NOMO-1 treated with DMSO at 0.1 percent for 48 hours (cell line): ENCODE measurements at regions not wholly inside any gene's neighbourhood (a gene's known extent, or its start where the extent isn't known, plus 50 kb on each side); places are given as distances from the start of the nearest gene placed in this dataset.
"Not testable (repeated sequence)": the region's sequence is repeated elsewhere in the genome, so short reads cannot be mapped to it uniquely, and the experiment has no call there.

Experiments used
- DNase-seq: peaks from one replicate; lab custom pipeline; 2025; ENCODE audit not compliant: unreplicated experiment; lab: John Stamatoyannopoulos, UW

DNA sequence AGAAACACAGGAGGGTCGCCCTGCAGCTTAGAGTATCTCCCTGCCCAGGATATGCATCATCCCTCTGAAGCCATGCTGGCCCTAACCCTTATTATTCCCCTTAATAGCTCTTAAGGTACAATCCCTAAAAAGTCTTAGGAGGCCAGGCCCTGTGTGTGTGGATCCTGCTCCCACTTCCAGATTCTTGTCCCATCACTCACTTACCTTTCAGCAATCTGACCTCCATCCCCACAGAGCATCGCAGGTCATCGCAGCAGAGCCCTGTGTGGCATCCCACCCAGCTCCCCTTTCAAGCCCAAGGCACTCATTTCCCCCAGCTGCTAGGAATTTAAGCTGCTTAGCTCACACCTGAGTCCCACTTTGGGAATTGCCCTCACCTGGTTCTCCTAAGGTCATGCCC is 223.8 kb upstream of the SMLR1 start:
- no peak for DNase-seq

DNA sequence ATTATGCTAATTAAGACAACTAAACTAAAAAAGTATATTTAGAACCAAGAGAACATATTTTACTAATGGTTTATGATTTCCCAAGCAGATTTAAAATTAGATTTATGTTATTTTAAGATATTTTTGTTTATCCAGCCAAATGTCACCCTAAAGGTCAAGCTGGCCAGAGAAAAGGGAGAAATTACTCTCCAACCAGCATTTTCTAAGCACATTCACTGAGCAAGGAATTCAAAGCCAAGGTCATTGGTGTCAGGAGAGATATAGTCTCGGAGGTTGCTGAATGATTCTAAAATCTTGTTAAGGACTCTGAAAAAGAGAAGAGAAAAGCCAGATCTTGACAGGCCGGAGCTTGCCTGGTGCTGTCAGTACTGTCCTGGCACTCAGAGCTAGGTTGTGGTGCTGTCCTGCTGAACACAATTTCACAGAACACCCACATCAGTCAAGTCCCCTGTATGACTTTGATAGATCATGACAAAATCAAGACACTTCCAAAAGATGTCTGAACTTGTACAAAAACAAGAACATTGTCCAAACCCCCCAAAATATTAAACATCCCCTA is 222.3 kb upstream of the SMLR1 start:
- no peak for DNase-seq

DNA sequence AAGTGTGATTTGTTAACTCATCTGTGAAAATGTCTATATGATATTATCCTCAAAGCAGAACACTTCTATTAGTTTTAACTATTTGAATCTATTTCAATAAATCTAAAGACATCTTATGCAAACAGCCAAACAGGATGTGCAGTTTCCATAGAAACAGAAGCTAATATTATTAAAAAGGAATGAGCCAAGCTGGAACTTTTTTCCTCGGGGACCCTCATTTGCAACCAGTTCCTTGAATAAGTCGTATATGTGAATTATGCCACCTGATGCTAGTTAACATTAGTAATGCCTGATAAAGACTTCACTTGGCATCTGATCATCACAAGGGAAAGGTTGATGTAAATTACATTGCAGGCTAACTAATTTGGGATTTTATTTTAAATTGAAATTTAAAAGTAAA is 216.9 kb upstream of the SMLR1 start:
- no peak for DNase-seq

DNA sequence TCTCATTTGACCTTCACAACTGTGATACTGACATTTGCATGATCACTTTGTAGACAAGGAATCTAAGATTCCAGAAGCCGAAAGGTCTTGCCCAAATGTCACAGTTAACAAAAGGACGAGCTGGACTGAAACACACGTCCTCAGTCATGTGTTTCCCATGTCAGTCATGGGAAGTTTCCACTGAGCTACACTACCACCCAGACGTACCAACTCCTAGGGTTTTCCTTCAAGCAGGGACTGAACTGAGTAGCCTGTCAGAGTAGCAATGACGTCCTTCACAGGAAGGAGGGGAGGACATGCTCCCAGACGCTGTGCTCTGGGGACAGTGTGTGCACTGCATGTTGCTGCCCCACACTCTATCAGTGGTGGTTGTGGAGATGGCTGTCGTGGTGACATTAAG is 215.8 kb upstream of the SMLR1 start:
- no peak for DNase-seq

DNA sequence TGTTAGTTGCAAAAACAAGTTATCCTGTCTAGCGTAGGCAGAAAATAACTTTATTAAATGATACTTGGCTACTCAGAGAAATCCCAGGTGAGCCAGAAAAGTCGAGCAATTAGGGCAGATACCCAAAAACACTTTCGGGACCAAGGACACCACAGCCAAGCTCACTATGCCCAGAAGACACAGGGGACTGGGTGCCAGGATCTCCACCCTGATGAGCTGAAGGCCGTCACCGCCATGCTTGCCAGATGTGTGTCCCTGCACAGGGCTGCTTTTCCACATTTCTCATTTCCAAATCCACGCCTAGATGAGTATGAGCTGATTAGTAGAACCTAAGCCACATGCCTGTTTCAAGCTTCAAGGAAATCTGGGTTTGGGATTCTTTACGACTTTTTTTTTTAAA is 214.0 kb upstream of the SMLR1 start:
- DNase-seq = no peak

DNA sequence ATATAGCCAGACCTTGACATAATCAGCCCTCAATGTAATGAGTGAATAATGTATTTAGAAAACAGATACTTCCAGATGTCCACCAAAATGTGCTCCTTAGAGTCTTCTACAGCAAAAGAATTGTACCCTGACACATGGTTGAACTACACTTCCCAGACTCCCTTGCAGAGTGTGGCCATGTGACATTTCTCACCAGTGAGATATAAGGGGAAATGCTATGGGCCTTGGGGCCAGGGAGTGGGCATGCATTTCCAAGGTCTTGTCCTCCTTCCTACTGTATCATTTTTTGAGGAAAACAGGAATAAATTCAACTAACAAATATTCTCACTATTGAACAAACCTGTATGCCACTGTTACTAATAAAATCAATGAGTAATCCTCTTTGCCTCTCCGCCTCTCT is 211.4 kb upstream of the SMLR1 start:
- no peak for DNase-seq

DNA sequence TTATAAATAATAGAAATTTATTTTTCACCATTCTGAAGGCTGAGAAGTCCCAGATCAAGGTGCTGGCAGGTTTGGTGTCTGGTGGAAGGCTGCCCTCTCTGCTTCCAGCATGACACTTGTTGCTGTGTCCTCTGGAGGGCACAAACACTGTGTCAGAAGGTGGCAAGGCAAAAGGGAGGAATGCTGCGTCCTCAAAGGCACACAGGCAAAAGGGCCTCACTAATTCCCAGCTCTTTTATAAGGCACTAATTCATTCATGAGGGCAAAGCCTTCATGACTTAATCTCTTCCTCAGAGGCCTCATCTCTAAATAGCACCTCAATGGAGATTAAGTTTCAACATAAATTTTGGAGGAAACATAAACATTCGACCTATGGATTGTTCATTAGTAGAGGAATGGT is 209.5 kb upstream of the SMLR1 start:
- DNase-seq = no peak

DNA sequence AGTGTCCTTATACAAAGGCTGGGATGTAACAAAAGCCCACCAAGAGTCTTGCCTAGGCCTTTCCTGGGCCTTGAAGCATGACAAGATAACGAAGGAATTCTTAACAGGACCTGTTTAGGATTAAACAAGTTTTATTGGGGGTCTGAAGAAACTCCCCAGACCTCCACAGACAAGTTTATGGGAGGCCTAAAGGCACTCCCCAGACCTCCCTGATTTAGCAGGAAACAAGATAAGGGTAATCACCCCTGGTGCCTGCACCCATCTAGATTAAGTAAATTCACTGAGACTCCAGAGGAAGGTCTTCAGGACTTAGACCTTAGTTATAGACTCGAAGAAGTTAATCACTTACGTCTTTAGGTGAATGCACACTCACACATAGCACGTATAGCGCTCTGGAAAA is 208.4 kb upstream of the SMLR1 start:
- not testable (repeated sequence) for DNase-seq

DNA sequence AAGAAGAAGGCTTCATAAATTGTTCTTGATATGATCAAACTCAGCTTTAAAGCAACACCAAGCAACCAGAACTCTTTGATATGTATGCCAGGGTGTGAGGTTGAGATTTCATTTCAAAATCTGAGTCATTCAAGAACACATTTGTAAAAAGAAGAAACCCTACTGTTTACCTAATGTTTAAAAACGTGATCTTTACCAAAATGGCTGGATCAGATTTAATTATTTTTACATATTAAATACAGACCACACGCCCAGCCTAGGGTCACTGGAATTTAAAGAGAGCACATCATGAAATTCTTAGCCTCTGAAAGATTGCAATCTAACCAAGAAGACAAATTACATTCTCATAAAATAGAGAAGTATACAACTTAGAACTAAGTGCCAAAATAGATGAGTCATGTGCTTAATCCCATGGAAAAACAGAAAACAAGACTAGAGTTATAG is 206.8 kb upstream of the SMLR1 start:
- no peak for DNase-seq

DNA sequence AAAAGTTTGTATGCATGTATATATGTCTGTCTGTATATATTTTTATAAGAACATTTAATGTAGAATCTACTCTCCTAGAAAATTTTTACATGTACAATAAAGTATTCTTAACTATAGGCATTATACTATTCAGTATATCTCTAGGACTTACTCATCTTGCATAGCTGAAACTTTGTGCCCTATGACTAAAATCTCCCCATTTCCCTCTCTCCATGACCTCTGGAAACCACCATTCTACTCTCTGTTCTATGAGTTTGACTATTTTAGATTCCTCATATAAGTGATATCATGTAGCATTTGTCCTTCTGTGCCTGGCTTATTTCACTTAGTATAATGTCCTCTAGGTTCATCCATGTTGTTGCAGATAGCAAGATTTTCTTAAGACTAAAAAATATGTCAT is 205.1 kb upstream of the SMLR1 start:
- no peak for DNase-seq

DNA sequence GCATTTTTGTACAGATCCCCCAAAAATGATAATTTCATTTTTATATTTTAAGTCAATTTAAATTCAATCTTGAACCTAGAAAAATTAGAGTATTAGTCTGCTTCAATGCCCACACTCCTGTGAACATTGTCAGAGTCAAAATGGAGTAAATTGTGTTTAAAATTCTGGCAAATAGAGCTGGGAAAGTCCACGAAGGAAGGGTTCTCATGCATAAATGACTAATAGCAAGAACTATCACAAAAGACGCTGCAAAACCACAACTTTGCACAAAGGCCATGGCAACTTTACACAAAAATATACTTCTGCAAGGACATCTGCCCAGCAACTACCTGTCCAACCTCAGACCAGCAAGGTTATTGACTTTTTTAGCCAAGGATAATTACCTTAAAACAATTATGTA is 203.2 kb upstream of the SMLR1 start:
- no peak for DNase-seq

DNA sequence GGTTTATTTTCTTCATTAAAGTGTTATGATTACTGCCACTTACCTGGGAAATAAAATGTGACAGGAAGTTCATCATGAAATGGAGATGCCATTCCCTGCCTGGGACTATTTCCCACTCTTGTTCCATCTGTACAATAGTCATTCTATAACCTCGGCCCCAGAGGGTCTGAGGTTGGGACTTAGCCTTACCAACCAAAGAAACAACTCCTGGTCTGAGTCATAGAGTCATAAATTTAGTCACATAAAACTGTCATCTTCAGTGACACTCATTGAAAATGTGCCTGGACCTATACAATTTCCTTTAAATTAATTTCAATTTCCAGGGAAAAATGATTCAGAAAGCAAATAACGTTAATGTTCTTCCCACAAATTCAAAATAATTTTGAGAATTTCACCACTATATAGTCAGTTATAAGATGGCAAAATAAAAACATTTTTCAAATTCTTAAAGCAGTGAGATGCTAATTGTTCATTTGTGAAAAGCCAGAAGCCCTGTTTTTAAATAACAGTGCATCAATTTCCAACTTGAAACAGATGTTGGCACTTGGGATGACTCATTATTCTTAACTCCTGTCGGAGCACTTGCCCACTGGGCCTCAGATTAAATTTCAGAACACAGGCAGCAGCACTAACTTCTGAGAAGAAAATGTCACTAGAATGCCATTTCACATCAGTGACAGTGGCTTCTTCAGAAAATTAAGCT is 201.2 kb upstream of the SMLR1 start:
- DNase-seq = peak; percentile 7

DNA sequence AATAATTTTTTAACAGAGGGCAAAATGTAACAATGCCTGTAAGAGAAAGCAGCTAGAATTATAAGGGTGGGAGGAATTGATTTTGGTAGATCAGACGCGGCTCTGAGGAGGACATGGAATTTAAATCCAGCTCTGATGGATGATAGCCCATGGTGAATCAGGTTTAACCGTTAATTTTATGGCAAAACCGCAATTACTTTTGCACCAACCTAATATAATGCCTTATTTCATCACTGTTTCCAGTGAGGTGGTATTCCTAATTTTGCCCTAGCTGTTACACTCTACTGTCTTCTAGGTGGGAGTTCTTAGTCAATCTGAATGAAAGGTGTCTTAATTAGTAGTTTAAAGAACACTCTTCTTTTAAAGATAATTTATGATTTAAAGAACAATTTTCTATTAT is 198.3 kb upstream of the SMLR1 start:
- DNase-seq = no peak

DNA sequence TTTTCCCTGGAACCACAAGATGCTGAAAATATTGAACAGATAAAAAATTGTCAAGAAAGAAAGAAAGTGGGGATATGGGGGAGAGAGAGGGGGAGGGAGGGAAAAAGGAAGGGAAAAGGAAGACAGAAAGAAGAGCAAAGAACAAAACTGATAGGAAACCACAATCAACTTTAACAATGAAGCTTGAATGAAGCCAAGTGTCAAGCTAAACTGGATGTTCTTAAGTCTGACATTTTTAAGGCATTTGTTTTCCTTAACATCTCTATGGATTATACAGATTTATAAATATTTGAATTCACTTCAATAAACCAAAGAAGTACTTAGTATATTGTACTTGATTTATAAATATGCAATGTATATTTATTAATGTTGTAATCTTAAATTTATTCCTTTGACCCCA is 197.6 kb upstream of the SMLR1 start:
- no peak for DNase-seq

DNA sequence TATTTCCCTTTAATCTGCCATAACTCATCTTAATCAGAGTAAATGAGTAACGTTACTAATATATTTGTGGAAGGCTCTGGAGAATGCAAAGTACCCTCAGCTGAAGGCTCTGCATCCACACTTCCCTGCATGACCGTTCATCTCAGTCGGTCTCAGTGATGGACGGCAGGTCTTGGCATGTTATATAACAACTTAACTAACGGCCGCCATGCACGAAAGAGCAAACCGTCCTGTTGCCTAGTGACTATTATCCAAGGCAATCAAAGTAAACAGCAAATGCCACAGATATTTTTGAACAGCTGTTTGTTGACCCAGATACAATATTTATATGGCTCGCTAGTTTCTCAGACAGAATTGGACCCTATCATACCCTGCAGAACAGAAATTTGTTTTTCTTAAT is 194.9 kb upstream of the SMLR1 start:
- DNase-seq = no peak

DNA sequence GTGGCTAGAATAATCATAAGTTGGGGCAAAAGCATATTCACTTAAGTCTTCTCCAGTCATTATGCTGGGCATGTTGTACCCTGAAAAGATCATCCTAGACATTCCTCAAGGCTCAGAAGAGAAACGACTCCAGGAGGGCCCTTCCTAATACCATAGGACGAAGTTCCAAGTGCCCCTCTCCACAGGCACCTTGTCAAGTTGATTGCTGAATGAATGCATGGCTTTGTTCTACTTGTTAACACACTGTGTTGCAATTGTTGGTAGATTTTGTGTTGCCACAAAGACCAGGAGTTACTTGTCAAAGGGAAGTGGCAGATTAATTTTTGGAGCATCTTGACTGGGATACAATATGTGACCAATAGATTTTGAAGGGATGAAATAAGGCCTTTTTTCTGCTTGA is 194.3 kb upstream of the SMLR1 start:
- no peak for DNase-seq

DNA sequence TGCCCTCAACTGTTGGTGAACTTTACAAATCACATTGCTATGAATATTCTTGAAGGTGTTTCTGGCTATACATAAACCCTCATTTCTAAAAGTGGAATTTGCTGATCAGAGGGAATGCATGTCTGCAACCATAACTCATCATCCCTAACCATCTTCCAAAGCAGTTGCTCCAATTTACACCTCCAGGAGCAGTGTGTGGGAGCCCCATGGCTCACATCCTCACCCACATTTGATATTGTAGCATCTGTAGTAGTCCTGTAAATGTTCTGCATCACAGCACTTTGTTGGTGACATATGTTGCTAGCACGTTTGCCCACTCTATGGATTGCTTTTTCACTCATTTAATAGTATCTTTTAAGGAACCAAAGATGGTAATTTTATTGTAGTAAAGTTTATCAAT is 183.8 kb upstream of the SMLR1 start:
- no peak for DNase-seq

DNA sequence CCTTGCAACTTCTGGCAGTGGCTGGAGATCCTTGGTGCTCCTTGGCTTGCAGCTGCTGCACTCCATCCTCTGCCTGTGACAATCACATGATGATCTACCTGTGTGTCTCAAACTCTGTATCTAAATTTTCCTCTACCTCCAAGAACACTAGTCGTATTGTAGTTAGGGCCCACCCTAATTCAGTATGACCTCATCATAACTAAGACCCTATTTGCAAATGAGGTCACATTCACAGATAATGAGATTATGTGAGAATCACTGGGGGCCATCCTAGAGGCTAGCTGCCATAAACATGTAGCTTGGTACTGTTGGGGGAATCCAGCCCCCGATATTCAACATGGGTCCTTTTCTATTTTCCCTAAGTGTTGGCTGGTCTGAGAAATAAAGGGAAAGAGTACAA is 183.0 kb upstream of the SMLR1 start:
- no peak for DNase-seq

DNA sequence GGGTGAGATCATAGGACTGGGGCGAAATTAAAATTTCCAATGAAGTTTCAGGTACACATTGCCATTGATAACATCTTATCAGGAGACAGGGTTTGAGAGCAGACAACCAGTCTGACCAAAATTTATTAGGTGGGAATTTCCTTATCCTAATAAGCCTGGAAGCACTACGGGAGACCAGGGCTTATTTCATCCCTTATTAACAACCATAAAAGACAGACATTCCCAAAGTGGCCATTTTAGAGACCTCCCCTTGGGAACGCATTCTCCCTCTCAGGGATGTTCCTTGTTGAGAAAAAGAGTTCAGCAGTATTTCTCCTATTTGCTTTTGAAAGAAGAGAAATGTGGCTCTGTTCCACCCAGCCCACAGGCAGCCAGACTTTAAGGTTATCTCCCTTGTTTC is 182.4 kb upstream of the SMLR1 start:
- not testable (repeated sequence) for DNase-seq

DNA sequence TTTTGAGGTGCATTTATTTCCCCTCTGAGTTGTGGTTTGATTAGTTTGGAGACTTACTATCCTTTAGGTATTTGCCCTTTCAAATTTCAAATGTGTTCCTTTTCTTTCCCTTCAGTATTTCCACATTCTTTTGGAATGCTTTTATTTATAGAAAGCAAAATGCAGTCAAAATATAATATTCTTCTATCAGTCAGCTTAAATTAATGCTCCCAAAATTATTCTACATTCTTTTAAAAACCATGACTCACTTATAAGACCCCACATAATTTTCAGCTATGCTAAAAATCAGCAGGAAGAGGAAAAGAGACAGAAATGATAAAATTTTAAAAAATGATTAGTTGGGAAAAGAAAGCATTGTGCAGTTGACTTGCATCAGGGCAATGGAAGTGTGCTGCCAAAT is 180.0 kb upstream of the SMLR1 start:
- no peak for DNase-seq

DNA sequence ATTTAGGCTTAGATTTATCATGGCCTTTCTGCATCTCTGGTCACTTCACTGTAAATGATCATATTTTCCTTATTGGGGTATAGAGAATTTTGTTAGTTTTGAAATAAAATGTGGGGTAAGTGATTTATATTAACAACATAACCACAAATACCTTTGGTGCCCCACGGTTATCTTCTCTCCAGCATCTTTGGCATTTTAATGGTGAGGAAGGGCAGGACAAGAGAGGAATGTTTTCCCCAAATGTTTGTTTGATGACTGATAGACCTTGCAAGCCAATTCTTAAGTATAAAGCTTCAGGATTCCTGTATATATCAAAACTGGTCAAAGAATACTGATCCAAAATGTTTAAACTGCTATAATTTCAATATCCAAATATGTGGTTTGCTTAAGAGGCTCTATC is 171.6 kb upstream of the SMLR1 start:
- no peak for DNase-seq

DNA sequence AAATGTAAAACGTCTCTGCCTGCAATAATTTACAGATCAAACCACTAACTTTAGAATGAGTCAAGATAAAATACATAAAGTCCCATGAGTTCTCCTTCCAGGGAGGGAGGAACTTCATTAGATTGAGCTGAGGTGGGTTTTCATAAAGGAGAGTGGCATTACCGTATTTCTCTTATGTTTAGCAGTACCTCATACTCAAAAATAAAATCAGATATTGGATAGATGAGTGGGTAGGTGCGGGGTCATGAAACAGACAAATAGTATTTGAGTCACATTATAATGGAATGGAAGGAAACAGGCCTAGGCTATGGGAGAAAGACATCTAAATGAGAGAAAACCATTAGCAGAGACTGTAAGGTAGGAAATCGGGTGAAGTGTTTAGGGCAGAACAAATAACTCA is 166.1 kb upstream of the SMLR1 start:
- DNase-seq = no peak

DNA sequence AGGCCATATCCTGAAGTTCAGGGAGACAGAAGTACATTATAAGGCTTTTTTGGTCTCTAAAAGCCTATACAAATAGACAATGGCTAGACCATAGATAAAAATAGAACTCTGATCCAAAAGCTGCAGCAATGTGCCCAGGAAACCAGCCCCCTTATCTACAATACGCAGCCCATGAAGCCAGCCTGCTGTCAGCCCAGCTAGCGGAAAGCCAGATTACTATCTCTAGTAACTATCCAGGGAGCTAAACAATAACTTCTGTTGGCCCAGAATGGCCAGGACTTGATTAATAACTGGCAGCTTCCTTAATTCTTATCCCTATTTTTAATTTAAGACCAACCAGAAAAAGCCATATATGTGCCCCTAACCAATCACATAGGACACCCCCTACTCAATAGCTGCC is 160.4 kb upstream of the SMLR1 start:
- DNase-seq = no peak
